Adrenal gland (tissue), 9 donors: ENCODE measurements at regions not wholly inside any gene's neighbourhood (a gene's known extent, or its start where the extent isn't known, plus 50 kb on each side); places are given as distances from the start of the nearest gene placed in this dataset.

Experiments
- DNase-seq, 7 donors: peaks; one replicate each; pipeline ENCODE4 v3.0.0-alpha.2; 2019 to 2020
- H3K27ac ChIP-seq, 5 donors: fragments of 200-600 bp; sonication (generic) in 4 of 5; 1 replicate in 3 of 5; 2 replicates in 2 of 5; pipeline versions ENCODE4 v1.5.1 to v1.8.0; 2016 to 2020; ENCODE audit warnings: mild to moderate bottlenecking in 1 of 5
- H3K27me3 ChIP-seq: fragments of 200-600 bp; 2 replicates; pipeline ENCODE4 v1.8.0; 2021
- H3K36me3 ChIP-seq, 2 donors: fragments of 200-600 bp; replicated peaks in 1 of 2; 1 replicate in 1 of 2; 2 replicates in 1 of 2; pipeline versions ENCODE4 v1.5.1 to v1.8.0; 2018 to 2022
- H3K4me1 ChIP-seq, 2 donors: fragments of 200-600 bp; replicated peaks in 1 of 2; 1 replicate in 1 of 2; 2 replicates in 1 of 2; pipeline versions ENCODE4 v1.5.1 to v1.8.0; 2018 to 2021
- H3K4me3 ChIP-seq, 4 donors: fragments of 200-600 bp; sonication (generic) in 3 of 4; one replicate each; pipeline ENCODE4 v1.5.1; 2016 to 2018
- H3K9me3 ChIP-seq, 3 donors: fragments of 200-600 bp; sonication (generic) in 1 of 3; replicated peaks in 1 of 3; 1 replicate in 2 of 3; 2 replicates in 1 of 3; pipeline versions ENCODE4 v1.5.1 to v1.8.0; 2016 to 2021
- CTCF ChIP-seq, 6 experiments: fragments of 450-650 bp in 4 of 6; fragments of 200-600 bp in 2 of 6; sonication (generic) in 1 of 6; IDR thresholded peaks; 1 replicate in 5 of 6; 2 replicates in 1 of 6; pipeline versions ENCODE4 v1.5.1 to v1.8.0; 2016 to 2021; ENCODE audit warnings: antibody characterized with exemption in 6 of 6, mild to moderate bottlenecking in 2 of 6, moderate library complexity in 1 of 6
- POLR2A ChIP-seq, 2 donors: fragments of 450-650 bp; IDR thresholded peaks; one replicate each; pipeline ENCODE4 v1.6.1; 2017; ENCODE audit warnings: antibody characterized with exemption in 2 of 2, mild to moderate bottlenecking in 2 of 2, moderate library complexity in 1 of 2
- WGBS, 4 donors: extraction: QIAGEN DNeasy Blood & Tissue Kit in 2 of 4; methylation state at CpG; one replicate each; pipeline versions ENCODE4 v1.1.5 to v1.1.7; 2013 to 2017; 5-methylcytosine and 5-hydroxymethylcytosine counted together
- intact Hi-C, 2 donors: fragments of 100-400 bp; cut with DNase I; formaldehyde crosslinking; loops; one replicate each; pipeline versions ENCODE4 v1.14.1 to v1.15.0; 2022 to 2023
- donor health status: healthy with polysubstance abuse.
- donor health status: Bipolar disorder and iron deficiency.
- donor health status: DM: yes; HTN: yes; CAD: no.
- donor health status: DM: no; HTN: no; CAD: no.
- donor health status: DM: no; HTN: no; CAD: no.

GRCh38 chr12:46454981-46455380, 82.4 kb upstream of the SLC38A2 start:
- TF ChIP-seq POLR2A (IDR thresholded peaks at IDR 0.05), result no peak
- TF ChIP-seq CTCF (IDR thresholded peaks at IDR 0.05), result no peak
- Histone ChIP-seq H3K27ac (no peak overlapping the region), H3K36me3 (no peaks in the 10 kb centered on the region), H3K4me3 (no peak overlapping the region), H3K4me1 (peaks cover 12 to 28% of the 10 kb centered on the region in 2 donors), H3K9me3 (no peaks in the 10 kb centered on the region), H3K27me3 (no peaks in the 10 kb centered on the region)
- 77 to 88% (median 81%) methylated on average over 1 of the region's 1 CpG for WGBS, 4 donors
- intact Hi-C loops, result no loop called here
- no peak for DNase-seq

- intact Hi-C loops, result no loop called here
- 94 to 100% (median 96%) methylated on average over 3 of the region's 3 CpGs for WGBS, 4 donors
- Histone ChIP-seq H3K4me3 (no peak overlapping the region), H3K36me3 (no peaks in the 10 kb centered on the region), H3K27me3 (no peaks in the 10 kb centered on the region), H3K27ac (no peak overlapping the region), H3K9me3 (no peaks in the 10 kb centered on the region), H3K4me1 (peaks cover 11 to 24% of the 10 kb centered on the region in 2 donors)
- DNase-seq, result no peak
- no peak for TF ChIP-seq POLR2A (IDR thresholded peaks at IDR 0.05)
- TF ChIP-seq CTCF (IDR thresholded peaks at IDR 0.05), result no peak
Observed at GRCh38 chr12:46453428-46453827, 80.9 kb upstream of the SLC38A2 start.

GRCh38 chr12:46452776-46453175, 80.2 kb upstream of the SLC38A2 start:
- H3K4me3 ChIP-seq, result no peak overlapping the region
- 24 to 48% (median 38%) methylated on average over 1 of the region's 1 CpG for WGBS, 4 donors
- no peaks in the 10 kb centered on the region for H3K27me3 ChIP-seq
- no peaks in the 10 kb centered on the region for H3K9me3 ChIP-seq
- H3K4me1 ChIP-seq, result peaks cover 8 to 29% of the 10 kb centered on the region in 2 donors
- no peak for DNase-seq
- no peak for TF ChIP-seq CTCF (IDR thresholded peaks at IDR 0.05)
- no peak for TF ChIP-seq POLR2A (IDR thresholded peaks at IDR 0.05)
- no peaks in the 10 kb centered on the region for H3K36me3 ChIP-seq
- intact Hi-C loops, result no loop called here
- no peak overlapping the region for H3K27ac ChIP-seq

DNA sequence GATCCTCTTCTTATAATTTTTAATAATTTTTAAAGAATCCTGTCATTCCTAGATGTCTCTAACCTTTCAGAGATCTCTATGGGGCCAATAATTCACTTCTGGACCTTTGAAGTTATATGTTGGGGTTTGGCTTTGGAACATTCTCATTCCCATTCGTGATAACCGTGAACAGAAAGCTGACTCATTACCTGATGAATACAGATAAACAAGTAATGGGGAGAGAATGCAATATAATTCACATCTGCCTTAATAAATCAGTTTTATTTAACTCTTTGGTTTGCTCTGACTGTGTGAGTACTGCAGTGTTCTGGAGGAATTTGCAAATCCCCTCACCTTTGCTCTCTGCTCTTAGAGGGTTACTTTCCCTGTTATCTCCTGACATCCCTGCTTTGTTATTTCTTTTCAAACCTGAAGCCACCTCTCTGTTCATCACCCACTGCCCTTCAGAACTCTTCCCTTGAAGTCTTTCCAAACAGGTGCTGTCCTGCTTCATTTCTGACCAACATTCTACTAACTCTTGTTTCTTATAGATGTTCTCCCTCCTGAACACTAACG, 79.6 kb upstream of the SLC38A2 start:
- intact Hi-C loops, result no loop called here
- Histone ChIP-seq H3K4me3 (no peak overlapping the region), H3K4me1 (peaks cover 8 to 31% of the 10 kb centered on the region in 2 donors), H3K36me3 (no peaks in the 10 kb centered on the region), H3K27ac (peak overlapping the region in 2 of 5 donors; percentile 38 to 48), H3K27me3 (no peaks in the 10 kb centered on the region), H3K9me3 (no peaks in the 10 kb centered on the region)
- TF ChIP-seq CTCF (IDR thresholded peaks at IDR 0.05) (no peak), POLR2A (IDR thresholded peaks at IDR 0.05) (no peak)
- 35 to 48% (median 45%) methylated on average over 3 of the region's 3 CpGs for WGBS, 4 donors
- no peak for DNase-seq
